ENCODE measurements at regions not wholly inside any gene's neighbourhood (a gene's known extent, or its start where the extent isn't known, plus 50 kb on each side); places are given as distances from the start of the nearest gene placed in this dataset.

DNA sequence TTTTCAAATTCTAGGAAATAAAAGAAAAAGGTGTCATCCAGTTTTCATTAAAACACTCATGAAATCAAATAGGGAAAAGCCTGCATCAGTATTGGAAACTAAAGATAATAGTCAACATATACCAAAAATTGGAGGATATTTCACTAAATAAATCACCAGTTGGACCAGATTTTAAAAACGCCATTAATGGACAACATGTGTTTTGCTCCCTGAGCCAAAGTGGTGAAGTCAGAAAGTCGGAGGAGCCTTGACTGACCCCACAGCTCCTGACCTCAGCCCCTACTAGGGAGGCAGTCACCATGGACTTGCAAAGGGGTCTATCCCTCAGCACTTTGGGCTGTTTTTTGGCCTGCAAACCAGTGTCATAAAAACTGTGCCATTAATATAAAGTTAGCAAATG is 98.3 kb upstream of the SEC61G start:
- TF ChIP-seq POLR2AphosphoS5 (IDR thresholded peaks at IDR 0.05) (no peak), EP300 (IDR thresholded peaks at IDR 0.05) (no peak), POLR2A (IDR thresholded peaks at IDR 0.05) (no peak)
- TF ChIP-seq, protein P1, sequence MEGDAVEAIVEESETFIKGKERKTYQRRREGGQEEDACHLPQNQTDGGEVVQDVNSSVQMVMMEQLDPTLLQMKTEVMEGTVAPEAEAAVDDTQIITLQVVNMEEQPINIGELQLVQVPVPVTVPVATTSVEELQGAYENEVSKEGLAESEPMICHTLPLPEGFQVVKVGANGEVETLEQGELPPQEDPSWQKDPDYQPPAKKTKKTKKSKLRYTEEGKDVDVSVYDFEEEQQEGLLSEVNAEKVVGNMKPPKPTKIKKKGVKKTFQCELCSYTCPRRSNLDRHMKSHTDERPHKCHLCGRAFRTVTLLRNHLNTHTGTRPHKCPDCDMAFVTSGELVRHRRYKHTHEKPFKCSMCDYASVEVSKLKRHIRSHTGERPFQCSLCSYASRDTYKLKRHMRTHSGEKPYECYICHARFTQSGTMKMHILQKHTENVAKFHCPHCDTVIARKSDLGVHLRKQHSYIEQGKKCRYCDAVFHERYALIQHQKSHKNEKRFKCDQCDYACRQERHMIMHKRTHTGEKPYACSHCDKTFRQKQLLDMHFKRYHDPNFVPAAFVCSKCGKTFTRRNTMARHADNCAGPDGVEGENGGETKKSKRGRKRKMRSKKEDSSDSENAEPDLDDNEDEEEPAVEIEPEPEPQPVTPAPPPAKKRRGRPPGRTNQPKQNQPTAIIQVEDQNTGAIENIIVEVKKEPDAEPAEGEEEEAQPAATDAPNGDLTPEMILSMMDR (IDR thresholded peaks at IDR 0.05), result no peak
